ENCODE measurements at regions not wholly inside any gene's neighbourhood (a gene's known extent, or its start where the extent isn't known, plus 50 kb on each side); places are given as distances from the start of the nearest gene placed in this dataset.

DNA sequence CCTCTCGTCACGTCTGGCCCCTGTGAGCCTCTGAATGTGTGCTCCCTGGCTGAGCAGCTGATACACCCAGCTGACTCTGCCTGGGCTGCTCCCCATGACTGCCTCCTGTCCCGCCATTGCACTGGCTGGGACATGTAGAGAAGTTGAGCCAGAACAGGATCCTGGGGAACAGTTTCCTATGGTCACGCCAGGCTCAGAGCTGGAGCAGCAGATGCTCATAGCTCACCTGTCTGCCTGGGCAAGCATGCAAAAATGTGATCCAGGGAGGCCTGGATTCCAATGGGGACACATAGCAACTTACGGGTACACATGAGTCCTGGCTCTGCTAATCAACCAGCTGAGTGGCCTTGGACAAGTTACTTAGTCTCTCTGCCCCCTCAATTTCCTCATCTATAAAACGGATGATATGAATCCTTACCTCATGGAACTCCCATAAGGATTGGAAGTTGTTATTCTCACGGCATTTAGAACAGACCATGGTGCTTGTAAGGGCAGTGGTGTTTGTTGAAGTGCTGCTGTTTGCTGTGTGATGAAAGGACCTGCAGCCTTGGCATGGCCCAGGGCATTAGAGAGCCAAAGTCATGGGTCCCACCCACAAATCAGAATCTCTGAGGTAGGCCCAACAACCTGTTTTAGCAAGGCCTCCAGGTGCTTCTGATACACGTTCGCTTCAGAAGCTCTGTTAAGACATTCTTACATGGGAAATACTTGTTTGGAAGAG is 150.3 kb upstream of the VANGL1 start:
- no peak for DNase-seq

GRCh38 chr1:115479055-115479482 is 141.0 kb upstream of the NGF start:
- no peak for DNase-seq

- DNase-seq: no peak
Measured at GRCh38 chr1:115477071-115477470, 139.0 kb upstream of the NGF start.

DNA sequence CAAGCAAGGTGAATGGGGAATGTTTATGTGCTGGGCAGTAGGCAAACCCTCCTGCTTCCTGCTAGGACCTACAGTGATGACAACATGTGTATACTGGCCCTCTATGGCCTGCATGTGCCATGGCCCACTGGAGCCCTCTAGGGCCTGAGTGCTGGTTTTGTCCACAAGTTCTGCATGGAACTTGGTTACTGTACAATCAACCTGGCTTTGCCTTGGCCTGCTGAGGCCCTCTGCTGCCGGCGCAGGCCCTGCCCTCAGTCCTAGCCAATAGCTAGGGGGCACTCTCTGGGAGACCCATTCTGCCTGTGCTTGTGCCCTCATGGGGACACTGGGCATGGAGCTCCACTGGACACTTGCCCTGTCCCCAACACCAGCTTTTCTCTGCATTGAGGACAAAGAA is 138.6 kb upstream of the NGF start:
- DNase-seq: no peak

- DNase-seq: no peak
Measured at GRCh38 chr1:115475901-115476300, 137.9 kb upstream of the NGF start.

DNA sequence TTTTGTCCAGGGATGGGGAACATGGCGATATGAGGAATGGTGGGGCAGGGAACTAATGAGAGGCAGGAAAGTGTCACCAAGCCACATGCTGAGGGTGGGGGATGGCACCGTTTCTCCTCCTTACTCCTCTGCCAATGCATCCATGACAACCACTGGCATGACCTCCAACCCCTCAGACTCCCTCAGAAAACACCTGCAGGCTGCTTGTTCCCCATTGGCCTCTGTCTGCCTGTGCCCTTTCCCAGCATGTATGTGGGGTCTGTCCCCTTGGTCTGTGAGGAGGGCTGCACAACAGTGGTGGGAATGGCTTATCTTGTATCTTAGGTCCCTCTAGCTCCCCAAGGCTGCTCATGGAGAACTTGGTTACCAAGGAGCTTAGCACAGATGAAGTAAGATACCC is 137.2 kb upstream of the NGF start:
- no peak for DNase-seq

- DNase-seq: no peak
Measured at GRCh38 chr1:115473986-115474565, 136.0 kb upstream of the NGF start.

DNA sequence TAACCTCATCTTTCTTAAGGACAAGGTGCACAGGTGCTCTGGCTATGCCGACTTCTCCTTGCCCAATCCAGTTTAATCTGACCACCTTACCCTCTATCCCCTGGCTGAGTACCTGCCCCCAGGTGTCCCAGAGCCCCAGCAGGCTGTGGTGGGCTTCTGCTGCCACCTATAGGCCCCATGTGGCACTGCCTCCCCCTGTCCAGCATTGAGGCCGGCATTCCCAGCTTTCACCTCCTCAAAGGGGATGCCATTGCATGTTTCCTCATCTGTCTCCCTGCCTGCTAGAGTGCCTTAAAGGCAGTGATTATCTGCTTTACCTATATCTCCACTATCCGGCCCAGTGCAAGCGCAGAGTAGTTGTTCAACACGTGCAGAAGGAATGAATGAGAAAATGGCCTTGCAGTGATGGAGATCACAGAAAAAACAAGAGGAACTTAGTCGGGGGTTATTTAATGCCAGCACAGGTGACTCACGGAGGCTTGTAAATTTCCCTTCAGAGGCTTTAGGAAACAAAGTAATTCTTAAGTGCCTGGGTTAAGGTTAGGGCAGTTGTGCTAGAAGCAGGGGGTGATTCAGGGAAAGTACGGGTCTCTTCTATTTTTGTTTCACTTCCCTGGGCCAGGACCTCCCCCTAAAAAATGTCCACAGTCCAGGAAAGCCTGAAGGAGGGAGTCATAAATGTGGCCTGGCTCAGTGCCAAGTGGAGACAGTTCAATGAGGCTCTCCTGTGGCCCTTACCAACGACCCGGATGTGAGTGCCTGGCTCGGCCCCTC is 131.8 kb upstream of the NGF start:
- peak; percentile 45 for DNase-seq

DNA sequence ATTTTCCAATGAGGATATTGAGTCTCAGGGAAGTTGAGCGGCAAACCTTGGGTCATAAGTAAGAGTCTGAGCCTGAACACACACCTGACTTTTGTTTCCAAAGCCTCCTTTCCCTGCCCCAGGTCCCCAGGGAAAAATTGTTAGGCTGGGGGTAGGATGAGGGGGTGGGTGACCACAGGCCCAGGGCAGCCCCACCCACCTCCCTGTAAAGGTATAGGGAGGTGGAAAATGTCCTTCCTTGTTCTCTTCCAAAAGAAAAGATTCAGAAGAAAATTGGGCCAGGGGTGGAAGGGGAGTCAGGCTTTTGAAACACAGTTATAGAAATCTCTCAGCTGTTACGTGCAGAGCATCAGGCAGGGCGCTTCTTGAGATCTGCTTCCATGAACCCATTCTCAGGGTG is 129.7 kb upstream of the NGF start:
- no peak for DNase-seq

DNA sequence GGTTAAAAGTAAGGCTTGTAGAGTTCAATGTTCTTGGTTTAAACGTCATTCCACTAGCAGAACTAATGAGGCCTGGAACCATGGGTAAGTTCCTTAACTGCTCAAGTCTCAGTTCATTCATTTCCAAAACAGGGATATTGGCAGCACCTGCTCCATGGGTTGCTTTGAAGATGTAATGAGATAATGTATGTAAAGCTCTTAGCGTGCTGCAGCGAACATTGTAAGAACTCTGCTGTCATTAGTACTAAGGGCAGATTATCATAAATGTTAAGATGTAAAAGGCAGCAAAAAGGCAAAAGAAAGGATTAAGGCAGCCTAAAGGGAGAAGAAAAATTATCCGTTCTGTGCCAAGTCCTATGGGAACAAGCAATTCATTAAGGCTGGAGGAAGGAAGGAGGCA is 129.1 kb upstream of the NGF start:
- DNase-seq: no peak

GRCh38 chr1:115466433-115466832 is 128.4 kb upstream of the NGF start:
- DNase-seq: no peak

- DNase-seq: no peak
Measured at GRCh38 chr1:115465802-115466363, 127.8 kb upstream of the NGF start.

GRCh38 chr1:115463347-115463746 is 125.3 kb upstream of the NGF start:
- no peak for DNase-seq

- no peak for DNase-seq
Measured at GRCh38 chr1:115462566-115463076, 124.6 kb upstream of the NGF start.

DNA sequence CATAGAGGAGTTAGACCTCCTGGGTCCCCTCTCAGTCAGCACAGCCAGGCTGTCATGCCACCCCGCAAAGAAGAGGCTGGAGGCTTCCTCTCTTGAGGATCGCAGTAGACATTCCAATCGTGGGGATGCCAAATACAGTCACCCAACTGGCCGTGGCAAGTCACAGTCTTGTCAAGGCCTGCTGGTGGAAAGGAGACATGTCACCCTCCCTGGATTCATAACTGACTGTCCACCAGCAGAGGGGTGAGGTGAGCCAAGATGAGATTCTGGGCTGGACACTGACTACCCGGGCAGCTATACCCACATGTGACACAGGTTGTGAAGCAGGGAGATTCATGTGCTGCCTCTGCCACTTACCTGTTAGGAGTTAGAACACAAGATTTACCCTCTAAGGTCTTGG is 123.5 kb upstream of the NGF start:
- no peak for DNase-seq

- no peak for DNase-seq
Measured at GRCh38 chr1:115459161-115459560, 121.1 kb upstream of the NGF start.

DNA sequence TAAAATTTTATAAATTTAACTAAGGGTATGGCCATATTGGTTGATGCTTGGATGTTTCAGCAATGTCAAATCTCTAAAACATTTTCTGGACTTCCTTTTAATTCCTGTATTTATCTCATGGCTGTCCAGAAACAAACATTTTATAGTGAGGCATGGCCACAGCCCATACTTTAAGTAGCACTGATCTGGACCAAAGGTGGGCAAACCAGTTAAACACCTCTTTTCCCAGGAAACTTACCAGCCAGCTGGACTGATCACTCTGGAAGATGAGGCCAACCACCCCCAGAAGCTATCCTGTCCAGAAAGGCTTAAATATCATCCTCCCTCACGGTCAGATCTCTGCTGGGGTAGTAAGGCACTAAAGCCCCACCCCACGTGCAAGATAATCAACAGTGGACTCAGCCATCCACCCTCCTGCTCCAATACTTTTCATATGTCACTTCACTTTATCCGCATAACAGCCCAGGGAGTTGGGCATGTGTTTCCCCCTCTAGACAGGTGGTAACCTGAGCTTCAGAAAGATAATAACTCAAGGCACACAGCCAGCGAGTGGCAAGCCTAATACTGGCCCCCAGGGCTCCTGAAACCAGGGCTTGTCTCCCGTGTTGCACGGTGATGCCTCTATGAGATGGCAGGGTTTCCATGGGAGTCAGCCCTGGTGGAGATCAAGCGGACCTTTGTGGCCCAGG is 120.5 kb upstream of the NGF start:
- no peak for DNase-seq

DNA sequence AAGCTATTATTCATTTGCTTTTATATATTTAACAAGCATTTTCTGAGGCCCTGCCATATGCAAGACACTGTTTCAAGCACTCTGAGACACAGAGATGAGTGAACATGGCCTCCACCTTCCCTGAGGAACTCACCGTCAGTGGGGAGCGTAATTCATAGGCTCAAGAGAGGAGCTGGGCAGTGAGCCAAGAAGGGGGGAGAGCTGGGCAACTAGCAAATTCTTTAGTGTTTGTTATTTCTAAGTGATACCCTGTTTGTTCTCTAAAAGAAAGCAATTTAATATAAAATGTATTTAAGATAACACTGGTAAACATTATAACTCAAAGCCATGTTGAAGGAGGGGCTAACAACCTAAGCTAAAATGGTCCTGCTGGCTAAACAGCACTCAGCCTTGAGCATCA is 119.2 kb upstream of the NGF start:
- no peak for DNase-seq

DNA sequence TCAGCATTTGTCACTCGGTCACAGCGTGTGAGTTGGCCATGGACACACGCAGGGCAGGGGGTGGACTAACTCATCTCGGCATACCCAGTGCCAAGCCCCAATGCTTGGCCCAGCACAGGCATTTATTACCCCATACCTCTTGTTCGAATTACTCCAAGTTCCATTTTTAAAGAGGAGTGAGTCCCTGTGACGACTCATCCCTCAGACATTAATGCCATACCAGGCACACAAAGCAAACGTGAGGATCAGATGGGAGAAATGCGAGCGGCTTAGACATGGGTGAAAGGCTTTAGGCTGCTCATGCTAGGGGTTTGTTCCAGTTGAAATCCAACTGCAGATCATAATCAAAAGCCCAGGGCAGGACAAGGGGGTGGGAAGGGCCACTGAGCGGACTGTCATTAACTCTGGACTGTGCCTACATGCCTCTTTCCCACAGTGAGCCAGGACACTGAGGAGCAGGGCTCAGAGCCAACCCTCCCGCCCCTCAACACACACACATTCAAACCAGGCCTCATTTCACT is 118.5 kb upstream of the NGF start:
- no peak for DNase-seq

- DNase-seq: no peak
Measured at GRCh38 chr1:115454837-115455511, 116.9 kb upstream of the NGF start.

DNA sequence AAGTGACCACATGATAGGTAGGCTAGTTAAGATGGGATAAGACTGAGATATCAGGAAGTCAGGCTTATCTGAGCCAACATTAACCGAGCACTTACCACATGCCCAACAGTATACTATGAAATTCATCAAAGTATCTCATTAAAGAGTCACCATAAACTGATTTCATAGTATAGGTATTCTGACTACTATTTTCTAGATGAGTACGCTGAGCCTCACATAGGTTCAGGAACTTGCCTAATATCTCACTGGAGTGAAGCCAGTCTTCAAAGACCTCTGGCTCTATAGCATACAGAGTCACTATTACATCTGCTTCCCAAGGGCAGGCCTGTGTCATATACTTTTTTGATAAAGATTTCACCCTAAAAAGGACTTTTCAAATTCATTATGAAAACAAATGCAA is 115.6 kb upstream of the NGF start:
- DNase-seq: no peak

All from OCI-M1 (cell line).